AG04450 (cell line): ENCODE measurements at regions not wholly inside any gene's neighbourhood (a gene's known extent, or its start where the extent isn't known, plus 50 kb on each side); places are given as distances from the start of the nearest gene placed in this dataset.

Experiments used
- CTCF ChIA-PET: fragments of 300-600, 350-600 bp; formaldehyde crosslinking; extraction: SDS; loops from one replicate; lab custom pipeline; 2022; ENCODE audit warnings: antibody characterized with exemption, inconsistent platforms; lab: Charles Lee
- POLR2A ChIA-PET: fragments of 350-600 bp; formaldehyde crosslinking; extraction: SDS; loops from one replicate; lab custom pipeline; 2021; ENCODE audit warnings: antibody characterized with exemption, inconsistent platforms; lab: Yijun Ruan, JAX
- DNase-seq: peaks from one replicate; pipeline ENCODE4 v3.0.0-alpha.2; 2011; ENCODE audit warnings: low read depth, low spot score
- H3K27ac ChIP-seq: one replicate; pipeline ENCODE4 v1.5.1; 2012; ENCODE audit warnings: low read depth, low read length, control low read depth
- H3K27me3 ChIP-seq: one replicate; pipeline ENCODE4 v1.6.0; 2012; ENCODE audit warnings: low read length; ENCODE audit not compliant: control insufficient read depth, insufficient read depth
- H3K4me3 ChIP-seq: 2 replicates; pipeline ENCODE4 v1.5.1; 2011; ENCODE audit warnings: mild to moderate bottlenecking, low read depth, low read length, control low read depth
- H3K9me3 ChIP-seq: 2 replicates; pipeline ENCODE4 v1.5.1; 2012; ENCODE audit warnings: low read length; ENCODE audit not compliant: control insufficient read depth, insufficient read depth
- CTCF ChIP-seq: IDR thresholded peaks from 2 replicates; pipeline ENCODE4 v1.5.1; 2011; ENCODE audit warnings: low read depth, low read length, control low read depth, inconsistent platforms

GRCh38 chr9:105954517-105954916 lies 260.2 kb downstream of the TMEM38B start:
- ChIA-PET POLR2A (no interaction called here), CTCF (no interaction called here)
- no peak for DNase-seq
- Histone ChIP-seq H3K27ac (no peak overlapping the region), H3K27me3 (no peaks in the 10 kb centered on the region), H3K9me3 (peaks cover 12% of the 10 kb centered on the region), H3K4me3 (no peak overlapping the region)
- TF ChIP-seq CTCF = no peak

- Histone ChIP-seq H3K9me3 (no peaks in the 10 kb centered on the region), H3K27ac (no peak overlapping the region), H3K4me3 (no peak overlapping the region), H3K27me3 (no peaks in the 10 kb centered on the region)
- CTCF ChIA-PET = interaction anchor here (0.7 kb wide), 1 partner anchor 715 kb away, joined by 9 read pairs; no protein-coding TSS in a partner anchor
- no peak for DNase-seq
- no peak for TF ChIP-seq CTCF
- POLR2A ChIA-PET = no interaction called here
Observed at GRCh38 chr9:105957830-105958229, 263.5 kb downstream of the TMEM38B start.

- ChIA-PET CTCF (no interaction called here), POLR2A (no interaction called here)
- no peaks in the 10 kb centered on the region for H3K9me3 ChIP-seq
- no peaks in the 10 kb centered on the region for H3K27me3 ChIP-seq
- DNase-seq = no peak
- TF ChIP-seq CTCF = no peak
- H3K4me3 ChIP-seq = no peak overlapping the region
- H3K27ac ChIP-seq = no peak overlapping the region
Observed at GRCh38 chr9:105958587-105958986, 264.2 kb downstream of the TMEM38B start.

GRCh38 chr9:105959531-105959930 lies 265.2 kb downstream of the TMEM38B start:
- Histone ChIP-seq H3K27me3 (no peaks in the 10 kb centered on the region), H3K9me3 (no peaks in the 10 kb centered on the region), H3K27ac (no peak overlapping the region), H3K4me3 (no peak overlapping the region)
- DNase-seq = no peak
- POLR2A ChIA-PET = no interaction called here
- no peak for TF ChIP-seq CTCF
- CTCF ChIA-PET = no interaction called here

- no peak overlapping the region for H3K4me3 ChIP-seq
- POLR2A ChIA-PET = no interaction called here
- CTCF ChIA-PET = no interaction called here
- no peak overlapping the region for H3K27ac ChIP-seq
- H3K27me3 ChIP-seq = no peaks in the 10 kb centered on the region
- no peaks in the 10 kb centered on the region for H3K9me3 ChIP-seq
- DNase-seq = no peak
- no peak for TF ChIP-seq CTCF
Observed at GRCh38 chr9:105963343-105964099, 269.2 kb downstream of the TMEM38B start.
